ENCODE measurements at regions not wholly inside any gene's neighbourhood (a gene's known extent, or its start where the extent isn't known, plus 50 kb on each side); places are given as distances from the start of the nearest gene placed in this dataset.

DNA sequence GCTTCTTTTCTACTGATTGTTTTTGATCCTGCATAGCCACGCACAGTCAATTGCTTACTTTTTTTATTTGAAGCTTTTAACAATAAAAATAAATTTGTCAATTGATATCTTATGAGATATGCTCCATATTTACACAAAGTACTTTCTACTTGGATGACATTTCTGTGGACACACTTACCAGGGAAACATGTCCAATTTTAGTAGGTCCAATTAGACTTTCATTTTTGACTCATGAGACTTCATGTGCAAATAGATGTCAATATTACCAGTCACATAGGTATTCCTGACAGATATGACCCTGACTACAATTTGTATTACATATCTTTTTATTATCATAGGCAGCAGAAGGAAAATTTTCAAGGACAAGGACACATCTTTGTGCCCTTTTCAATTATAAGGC lies 219.9 kb upstream of the ANKRD50 start:
- TF ChIP-seq, protein P1, sequence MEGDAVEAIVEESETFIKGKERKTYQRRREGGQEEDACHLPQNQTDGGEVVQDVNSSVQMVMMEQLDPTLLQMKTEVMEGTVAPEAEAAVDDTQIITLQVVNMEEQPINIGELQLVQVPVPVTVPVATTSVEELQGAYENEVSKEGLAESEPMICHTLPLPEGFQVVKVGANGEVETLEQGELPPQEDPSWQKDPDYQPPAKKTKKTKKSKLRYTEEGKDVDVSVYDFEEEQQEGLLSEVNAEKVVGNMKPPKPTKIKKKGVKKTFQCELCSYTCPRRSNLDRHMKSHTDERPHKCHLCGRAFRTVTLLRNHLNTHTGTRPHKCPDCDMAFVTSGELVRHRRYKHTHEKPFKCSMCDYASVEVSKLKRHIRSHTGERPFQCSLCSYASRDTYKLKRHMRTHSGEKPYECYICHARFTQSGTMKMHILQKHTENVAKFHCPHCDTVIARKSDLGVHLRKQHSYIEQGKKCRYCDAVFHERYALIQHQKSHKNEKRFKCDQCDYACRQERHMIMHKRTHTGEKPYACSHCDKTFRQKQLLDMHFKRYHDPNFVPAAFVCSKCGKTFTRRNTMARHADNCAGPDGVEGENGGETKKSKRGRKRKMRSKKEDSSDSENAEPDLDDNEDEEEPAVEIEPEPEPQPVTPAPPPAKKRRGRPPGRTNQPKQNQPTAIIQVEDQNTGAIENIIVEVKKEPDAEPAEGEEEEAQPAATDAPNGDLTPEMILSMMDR (IDR thresholded peaks at IDR 0.05; ENCODE audit: extremely low read depth in 1 of 2, insufficient read depth in 1 of 2, low read depth in 1 of 2, low read length in 2 of 2), result no peak
- no peak for TF ChIP-seq EZH2 (IDR thresholded peaks at IDR 0.05; ENCODE audit: borderline replicate concordance, low read depth, low read length, severe bottlenecking)
- TF ChIP-seq, protein P2, sequence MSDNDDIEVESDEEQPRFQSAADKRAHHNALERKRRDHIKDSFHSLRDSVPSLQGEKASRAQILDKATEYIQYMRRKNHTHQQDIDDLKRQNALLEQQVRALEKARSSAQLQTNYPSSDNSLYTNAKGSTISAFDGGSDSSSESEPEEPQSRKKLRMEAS (IDR thresholded peaks at IDR 0.05; ENCODE audit: insufficient read depth, insufficient read length), result no peak
